ENCODE measurements at regions not wholly inside any gene's neighbourhood (a gene's known extent, or its start where the extent isn't known, plus 50 kb on each side); places are given as distances from the start of the nearest gene placed in this dataset.

DNA sequence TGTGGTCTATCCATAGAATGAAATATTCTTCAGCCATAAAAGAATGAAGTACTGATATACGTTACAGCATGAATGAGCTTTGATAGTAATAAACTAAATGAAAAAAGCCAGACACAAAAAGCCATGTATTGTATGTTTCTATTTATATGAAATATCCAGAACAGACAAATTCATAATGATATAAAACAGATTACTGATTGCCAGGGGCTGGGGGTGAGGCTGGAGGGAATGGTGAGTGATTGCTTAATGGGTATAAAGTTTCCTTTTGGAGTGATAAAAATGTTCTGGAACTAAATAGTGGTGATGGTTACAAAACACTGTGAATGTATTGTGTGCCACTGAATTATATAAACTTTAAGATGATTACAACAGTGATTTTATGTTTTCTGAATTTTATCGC, 200.5 kb downstream of the MC4R start:
- no peak for DNase-seq (ENCODE audit: low read depth)
- TF ChIP-seq CTCF (conservative IDR thresholded peaks at IDR 0.05; ENCODE audit: low read length) = no peak
- no peak overlapping the region for H3K4me3 ChIP-seq (ENCODE audit: low read length)

- TF ChIP-seq CTCF (conservative IDR thresholded peaks at IDR 0.05; ENCODE audit: low read length) = no peak
- no peak overlapping the region for H3K4me3 ChIP-seq (ENCODE audit: low read length)
- DNase-seq (ENCODE audit: low read depth) = no peak
Measured at GRCh38 chr18:60163622-60164021, 209.0 kb downstream of the MC4R start.

GRCh38 chr18:60162388-60162787, 210.2 kb downstream of the MC4R start:
- TF ChIP-seq CTCF (conservative IDR thresholded peaks at IDR 0.05; ENCODE audit: low read length) = no peak
- H3K4me3 ChIP-seq (ENCODE audit: low read length) = no peak overlapping the region
- no peak for DNase-seq (ENCODE audit: low read depth)

GRCh38 chr18:60157810-60158209, 214.8 kb downstream of the MC4R start:
- H3K4me3 ChIP-seq (ENCODE audit: low read length) = no peak overlapping the region
- TF ChIP-seq CTCF (conservative IDR thresholded peaks at IDR 0.05; ENCODE audit: low read length) = no peak
- DNase-seq (ENCODE audit: low read depth) = no peak

GRCh38 chr18:60153376-60153775, 219.2 kb downstream of the MC4R start:
- H3K4me3 ChIP-seq (ENCODE audit: low read length) = no peak overlapping the region
- DNase-seq (ENCODE audit: low read depth) = no peak
- no peak for TF ChIP-seq CTCF (conservative IDR thresholded peaks at IDR 0.05; ENCODE audit: low read length)

GRCh38 chr18:60149316-60149715, 223.3 kb downstream of the MC4R start:
- TF ChIP-seq CTCF (conservative IDR thresholded peaks at IDR 0.05; ENCODE audit: low read length) = no peak
- no peak overlapping the region for H3K4me3 ChIP-seq (ENCODE audit: low read length)
- no peak for DNase-seq (ENCODE audit: low read depth)

- no peak overlapping the region for H3K4me3 ChIP-seq (ENCODE audit: low read length)
- no peak for DNase-seq (ENCODE audit: low read depth)
- no peak for TF ChIP-seq CTCF (conservative IDR thresholded peaks at IDR 0.05; ENCODE audit: low read length)
Measured at GRCh38 chr18:60147323-60147722, 225.3 kb downstream of the MC4R start.

Data from AG10803 (cell line).